ENCODE measurements at regions not wholly inside any gene's neighbourhood (a gene's known extent, or its start where the extent isn't known, plus 50 kb on each side); places are given as distances from the start of the nearest gene placed in this dataset.

DNA sequence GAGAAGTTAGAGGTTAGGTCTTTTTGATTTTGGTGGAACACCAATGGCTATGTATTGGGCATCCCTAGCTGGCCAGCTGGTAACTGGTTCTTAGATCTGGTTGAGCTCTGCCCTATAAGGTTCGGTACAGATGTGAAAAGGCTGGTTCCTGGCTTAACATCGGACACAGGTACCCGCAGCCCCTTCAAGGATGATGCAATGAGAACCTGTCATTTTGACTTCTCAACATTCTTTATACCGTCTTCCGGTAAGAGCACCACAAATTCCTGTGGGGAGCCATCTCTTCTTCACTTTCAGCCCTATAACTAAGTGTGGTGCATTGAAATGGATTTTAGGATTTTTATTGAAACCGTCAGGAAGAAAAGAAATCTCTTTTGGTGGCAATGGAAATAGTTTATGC, 222.8 kb downstream of the ADAMTS9 start:
- no peak for ATAC-seq

- ATAC-seq, result no peak
These were observed 223.8 kb downstream of the ADAMTS9 start for GRCh38 chr3:64463981-64464380.

GRCh38 chr3:64462203-64462602, 225.6 kb downstream of the ADAMTS9 start:
- ATAC-seq, result no peak

DNA sequence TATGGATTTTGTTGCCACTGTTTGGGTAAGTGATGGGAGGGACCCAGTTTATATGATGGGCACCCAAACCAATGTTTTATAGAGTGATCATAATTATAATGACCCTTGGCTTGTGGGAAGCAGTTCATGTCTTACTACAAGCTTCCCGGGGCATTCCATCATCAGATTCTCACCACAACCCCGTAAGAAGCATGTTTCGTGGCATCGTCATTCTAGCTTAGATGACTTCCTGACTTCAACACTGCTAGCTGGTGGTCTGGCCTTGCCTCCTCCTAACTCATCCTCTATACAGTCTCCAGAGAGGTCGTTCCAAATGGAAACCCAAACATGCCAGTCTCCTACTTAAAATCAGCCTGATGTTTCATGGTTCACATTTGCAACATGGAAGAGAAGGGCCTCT, 226.9 kb downstream of the ADAMTS9 start:
- no peak for ATAC-seq

- ATAC-seq, result no peak
These were observed 227.6 kb downstream of the ADAMTS9 start for GRCh38 chr3:64460141-64460730.

DNA sequence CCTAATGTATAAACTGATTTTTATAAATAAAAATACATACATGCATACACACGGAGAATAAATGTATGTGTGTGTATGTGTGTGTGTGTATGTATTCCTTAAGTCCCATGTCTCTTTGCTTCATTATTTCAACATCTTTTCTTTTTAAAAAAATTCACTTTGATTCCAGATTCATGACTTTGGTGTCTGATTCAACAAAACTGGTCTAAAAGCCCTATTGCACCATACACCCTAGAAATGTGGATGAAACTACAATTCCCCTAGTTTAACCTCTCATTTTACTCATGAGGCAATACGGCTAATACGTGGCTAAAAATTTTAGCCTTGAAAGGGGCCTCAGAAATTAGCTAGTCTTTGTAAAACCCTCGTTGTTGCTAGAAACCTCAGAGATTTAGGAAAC, 228.1 kb downstream of the ADAMTS9 start:
- ATAC-seq, result no peak

- no peak for ATAC-seq
These were observed 230.0 kb downstream of the ADAMTS9 start for GRCh38 chr3:64457811-64458210.

- ATAC-seq, result no peak
These were observed 231.1 kb downstream of the ADAMTS9 start for GRCh38 chr3:64456674-64457073.

DNA sequence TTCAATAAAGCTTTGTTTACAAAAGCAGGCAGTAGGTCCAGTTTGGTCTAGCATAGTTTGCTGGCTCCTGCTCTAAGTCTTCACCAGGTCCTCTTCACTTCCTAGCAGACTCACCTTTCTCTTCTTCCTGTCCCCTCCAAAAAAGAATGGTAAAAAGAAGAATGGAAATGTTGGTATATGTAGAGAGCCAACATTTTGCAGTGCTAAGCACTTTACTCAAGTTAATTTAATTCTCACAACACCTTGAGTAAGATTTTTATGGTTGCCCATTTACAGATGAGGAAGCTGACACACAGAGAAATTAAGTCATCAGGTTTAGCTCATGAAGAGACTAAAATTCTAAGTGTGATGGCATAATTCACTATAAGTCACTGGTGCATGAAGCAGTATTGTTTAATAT, 230.1 kb upstream of the PRICKLE2 start:
- no peak for ATAC-seq

GRCh38 chr3:64454768-64455167, 229.5 kb upstream of the PRICKLE2 start:
- ATAC-seq, result no peak

- ATAC-seq, result no peak
These were observed 228.9 kb upstream of the PRICKLE2 start for GRCh38 chr3:64454179-64454578.

DNA sequence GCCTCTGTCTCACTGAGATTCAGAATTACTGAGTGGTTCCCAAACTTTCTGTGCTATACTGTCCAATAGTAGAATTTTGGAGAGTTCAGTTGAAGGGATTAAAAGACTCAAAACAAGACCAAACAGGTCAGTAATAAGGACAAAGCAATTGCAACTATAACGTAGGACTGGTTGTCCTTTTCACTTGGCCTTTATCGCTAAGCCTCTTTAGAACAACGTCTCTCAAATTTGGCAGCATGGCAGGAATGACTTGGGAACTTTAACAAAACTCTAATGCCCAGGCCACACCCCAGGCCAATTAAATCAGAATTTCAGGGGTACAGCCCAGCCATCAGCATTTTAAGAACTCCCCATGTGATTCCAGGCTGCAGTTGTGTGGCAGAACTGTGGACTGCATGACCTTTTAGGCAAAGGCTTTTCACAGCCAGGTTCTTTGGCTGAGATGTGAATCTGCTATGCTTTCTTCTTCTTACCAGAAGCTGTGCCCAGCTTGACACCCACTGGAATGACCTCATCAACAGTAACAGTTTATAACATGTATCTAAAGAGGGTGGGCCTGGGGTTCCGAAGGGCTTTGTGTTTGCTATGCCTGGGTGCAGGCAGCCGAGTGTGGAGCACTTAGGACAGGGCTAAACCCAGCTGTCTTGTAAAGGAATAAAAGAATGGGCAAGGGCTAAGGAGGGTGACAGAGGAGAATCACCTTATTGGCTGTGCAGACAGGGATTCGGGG, 226.2 kb upstream of the PRICKLE2 start:
- ATAC-seq, result no peak

DNA sequence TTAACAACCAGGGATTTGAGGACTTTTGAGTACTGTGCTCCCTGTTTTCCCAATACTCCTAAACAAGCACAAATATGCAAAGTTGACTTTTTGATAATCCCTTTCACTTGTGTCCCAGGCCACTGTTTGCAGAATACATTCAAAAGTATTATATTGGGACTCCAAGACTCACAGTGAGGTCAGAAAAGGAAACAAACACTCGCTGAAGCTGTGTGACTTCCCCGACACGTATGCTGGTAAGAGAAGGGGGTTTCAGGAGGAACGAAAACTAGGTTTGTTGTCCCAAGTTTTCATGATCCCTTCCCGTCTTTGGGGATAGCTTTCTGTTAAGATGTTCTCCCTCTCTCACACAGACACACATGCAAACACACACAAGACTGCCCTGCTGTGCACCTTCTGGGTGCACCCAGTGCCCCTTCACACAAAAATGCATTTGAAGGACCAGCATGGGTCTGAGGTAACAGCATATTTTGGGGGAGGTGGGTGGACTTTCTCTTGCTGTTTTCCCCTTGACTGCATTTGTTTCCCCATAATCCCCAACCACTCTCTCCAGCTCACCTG, 225.2 kb upstream of the PRICKLE2 start:
- no peak for ATAC-seq

DNA sequence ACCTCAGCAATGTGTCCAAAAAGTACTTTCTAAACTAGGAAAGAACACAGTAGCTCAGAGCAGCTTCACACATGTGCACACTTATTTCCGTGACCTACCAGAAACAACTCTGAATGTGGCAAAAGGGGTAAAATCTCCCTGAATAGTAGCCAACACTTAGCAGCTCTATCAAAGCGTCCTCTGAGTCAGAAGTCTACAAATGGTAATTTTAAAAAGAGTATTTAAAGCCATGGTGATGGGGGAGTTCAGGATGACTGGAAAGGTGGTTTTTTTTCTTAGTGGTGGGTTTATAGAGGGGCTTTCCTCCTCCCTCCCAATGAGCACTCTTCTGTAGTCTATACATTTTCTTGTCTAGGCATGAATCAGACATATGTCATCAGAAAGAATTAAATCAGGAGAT, 223.8 kb upstream of the PRICKLE2 start:
- ATAC-seq, result peak in 1 of 2 donors; percentile 20

GRCh38 chr3:64445944-64446300, 220.7 kb upstream of the PRICKLE2 start:
- no peak for ATAC-seq

DNA sequence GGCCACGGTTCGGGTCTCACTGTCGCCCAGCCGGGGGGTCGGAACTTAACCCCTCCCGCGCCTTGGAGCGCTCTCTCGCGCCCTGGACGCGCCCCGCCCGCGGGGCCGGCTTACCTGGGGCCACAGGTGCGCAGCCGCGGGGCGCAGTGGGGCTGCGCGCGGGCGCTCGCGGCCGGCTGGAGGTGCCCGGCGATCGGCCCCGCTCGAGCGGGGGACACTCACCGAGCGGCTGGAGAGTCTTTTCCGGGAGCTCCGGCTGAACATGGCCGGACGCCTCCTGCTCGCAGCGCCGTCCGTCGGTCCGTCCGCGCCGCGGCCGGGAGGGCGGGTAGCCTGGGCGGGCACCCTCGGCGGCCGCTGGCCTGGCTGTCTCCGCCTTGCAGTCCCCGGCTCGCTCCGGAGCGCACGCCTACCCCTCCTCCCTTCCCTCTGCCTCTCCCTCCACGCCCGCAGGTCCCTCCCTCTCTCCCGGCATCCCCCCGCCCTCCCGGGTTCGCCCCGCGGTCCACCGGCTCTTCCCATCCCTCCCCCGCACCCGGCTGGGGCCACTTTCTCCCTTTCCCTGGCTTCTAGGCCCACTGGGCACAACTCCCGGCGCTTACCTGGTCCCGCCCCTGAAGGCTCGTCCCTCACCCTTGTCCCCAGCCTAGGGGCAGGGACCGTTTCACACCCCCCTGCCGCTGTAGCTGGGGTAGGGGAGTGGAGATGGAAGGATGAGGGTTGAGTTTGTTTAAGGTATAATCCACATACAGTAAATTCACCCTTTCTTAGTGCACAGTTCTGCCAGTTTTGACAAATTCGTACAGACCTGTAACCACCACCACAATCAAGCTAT, 220.1 kb upstream of the PRICKLE2 start:
- ATAC-seq, result no peak

- no peak for ATAC-seq
These were observed 219.3 kb upstream of the PRICKLE2 start for GRCh38 chr3:64444490-64445108.

GRCh38 chr3:64443546-64444381, 218.5 kb upstream of the PRICKLE2 start:
- ATAC-seq, result no peak

DNA sequence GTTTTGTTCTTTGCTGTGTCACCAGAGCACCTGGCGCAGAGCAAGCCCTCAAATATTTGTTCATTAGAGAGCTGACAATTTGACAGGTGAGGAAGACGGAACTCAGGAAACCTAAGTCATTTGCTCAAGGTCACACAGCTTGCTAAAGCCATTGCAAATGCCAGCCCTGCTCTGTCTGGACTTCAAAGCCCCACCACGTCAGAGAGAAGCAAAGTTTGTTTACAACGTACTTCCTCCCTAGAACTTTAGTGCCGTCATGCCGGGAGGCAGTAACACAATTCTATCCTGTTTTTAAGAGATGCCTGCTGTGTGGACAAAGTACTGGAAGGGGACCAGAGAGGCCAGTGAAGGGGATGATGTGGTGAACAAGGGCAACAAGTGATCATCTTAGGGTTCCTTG, 216.6 kb upstream of the PRICKLE2 start:
- ATAC-seq, result no peak

DNA sequence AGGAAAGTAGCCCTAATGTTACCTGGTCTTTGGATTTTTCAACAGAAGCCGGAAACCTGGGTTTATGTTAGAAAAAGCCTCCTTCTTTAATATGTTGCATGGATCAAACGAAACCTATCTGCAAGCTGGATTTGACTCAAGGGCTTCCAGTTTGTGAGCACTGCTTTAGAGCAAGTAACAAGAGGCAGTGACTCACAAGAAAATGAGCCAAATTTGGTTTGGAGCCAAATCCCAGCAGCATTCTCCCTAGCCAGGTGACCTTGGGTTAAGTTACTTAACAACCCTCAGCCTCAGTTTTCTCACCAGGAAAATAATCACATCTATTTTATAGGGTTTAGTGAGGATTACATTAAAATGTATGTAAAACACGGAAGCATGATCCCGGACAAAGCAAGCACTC, 215.2 kb upstream of the PRICKLE2 start:
- ATAC-seq, result no peak

- no peak for ATAC-seq
These were observed 213.5 kb upstream of the PRICKLE2 start for GRCh38 chr3:64438812-64439211.

DNA sequence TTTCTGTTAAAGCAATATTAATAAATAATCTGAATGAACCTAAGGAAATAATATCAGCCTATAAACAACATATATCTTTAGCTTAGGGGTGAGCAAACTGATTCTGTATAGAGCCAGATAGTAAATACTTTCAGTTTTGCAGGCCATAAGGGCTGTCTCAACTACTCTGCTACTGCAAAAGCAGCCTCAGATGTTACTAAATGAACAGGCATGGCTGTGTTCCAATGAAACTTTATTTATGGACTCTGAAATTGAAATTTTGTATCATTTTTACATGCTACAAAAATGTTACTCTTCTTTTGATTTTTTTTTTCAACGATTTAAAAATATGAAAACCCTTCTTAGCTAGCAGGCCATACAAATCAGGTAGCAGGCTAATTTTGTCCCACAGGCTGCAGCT, 212.8 kb upstream of the PRICKLE2 start:
- no peak for ATAC-seq

Data from activated CD4-positive, CD25-positive, alpha-beta regulatory T cell treated with anti-CD3 and anti-CD28 coated beads, Interleukin-2, amount 50 U/mL, for 24 hours (primary cell).